Omental fat pad (tissue), 3 donors: ENCODE measurements at regions not wholly inside any gene's neighbourhood (a gene's known extent, or its start where the extent isn't known, plus 50 kb on each side); places are given as distances from the start of the nearest gene placed in this dataset.

Experiments
- ATAC-seq: fragments of 150-250 bp; one replicate; pipeline ENCODE4 v1.9.1; 2016; ENCODE audit warnings: mild to moderate bottlenecking, moderate library complexity; ENCODE audit not compliant: low FRiP score
- DNase-seq: peaks from one replicate; pipeline ENCODE4 v3.0.0-alpha.2; 2019; ENCODE audit warnings: low spot score
- TF ChIP-seq, protein P1 (sequence below), 3 donors: fragments of 450-650 bp; IDR thresholded peaks; one replicate each; pipeline ENCODE4 v1.5.1; 2016 to 2017; ENCODE audit warnings: antibody characterized with exemption in 3 of 3, mild to moderate bottlenecking in 3 of 3, moderate library complexity in 2 of 3

DNA sequence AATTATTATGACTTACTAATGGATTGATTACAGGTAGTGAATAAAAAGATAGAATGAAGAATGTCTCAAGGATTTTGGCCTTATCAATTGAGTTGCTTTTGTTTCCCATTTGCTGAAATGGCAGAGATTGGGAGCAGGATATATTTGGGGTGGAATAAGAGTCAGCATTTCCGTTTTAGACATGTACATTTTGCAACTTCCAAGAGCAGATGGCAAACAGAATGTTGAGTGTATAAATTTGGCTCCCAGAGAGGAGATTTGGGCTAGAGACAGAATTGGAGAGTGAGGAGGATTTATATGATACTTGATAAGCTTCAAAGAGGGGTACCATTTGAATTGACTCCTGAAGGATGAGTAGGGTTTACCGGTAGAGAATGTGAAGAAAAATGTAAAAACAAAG is 437.9 kb upstream of the PAPPA start:
- TF ChIP-seq, protein P1, sequence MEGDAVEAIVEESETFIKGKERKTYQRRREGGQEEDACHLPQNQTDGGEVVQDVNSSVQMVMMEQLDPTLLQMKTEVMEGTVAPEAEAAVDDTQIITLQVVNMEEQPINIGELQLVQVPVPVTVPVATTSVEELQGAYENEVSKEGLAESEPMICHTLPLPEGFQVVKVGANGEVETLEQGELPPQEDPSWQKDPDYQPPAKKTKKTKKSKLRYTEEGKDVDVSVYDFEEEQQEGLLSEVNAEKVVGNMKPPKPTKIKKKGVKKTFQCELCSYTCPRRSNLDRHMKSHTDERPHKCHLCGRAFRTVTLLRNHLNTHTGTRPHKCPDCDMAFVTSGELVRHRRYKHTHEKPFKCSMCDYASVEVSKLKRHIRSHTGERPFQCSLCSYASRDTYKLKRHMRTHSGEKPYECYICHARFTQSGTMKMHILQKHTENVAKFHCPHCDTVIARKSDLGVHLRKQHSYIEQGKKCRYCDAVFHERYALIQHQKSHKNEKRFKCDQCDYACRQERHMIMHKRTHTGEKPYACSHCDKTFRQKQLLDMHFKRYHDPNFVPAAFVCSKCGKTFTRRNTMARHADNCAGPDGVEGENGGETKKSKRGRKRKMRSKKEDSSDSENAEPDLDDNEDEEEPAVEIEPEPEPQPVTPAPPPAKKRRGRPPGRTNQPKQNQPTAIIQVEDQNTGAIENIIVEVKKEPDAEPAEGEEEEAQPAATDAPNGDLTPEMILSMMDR (IDR thresholded peaks at IDR 0.05): no peak
- DNase-seq: no peak
- ATAC-seq: no peak

DNA sequence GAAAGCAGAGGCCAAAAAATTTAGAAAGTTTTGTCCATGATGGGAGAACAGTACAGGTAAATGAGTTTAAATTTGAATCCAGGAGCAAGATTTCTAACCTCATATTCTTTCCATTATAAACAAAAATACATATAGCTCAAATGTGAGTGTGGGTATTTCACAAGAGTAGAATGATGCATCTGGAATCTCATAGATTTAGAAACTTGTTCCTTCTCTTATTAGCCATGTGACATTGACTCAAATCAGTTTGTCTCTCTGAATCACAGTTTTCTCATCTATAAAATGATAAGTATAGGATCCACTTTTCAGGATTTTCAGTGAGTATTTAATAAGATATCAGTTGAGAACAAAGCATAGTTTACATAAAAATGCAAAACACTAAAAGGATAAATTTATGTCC is 436.3 kb upstream of the PAPPA start:
- DNase-seq (no peak), ATAC-seq (no peak)
- TF ChIP-seq, protein P1 (IDR thresholded peaks at IDR 0.05): no peak

DNA sequence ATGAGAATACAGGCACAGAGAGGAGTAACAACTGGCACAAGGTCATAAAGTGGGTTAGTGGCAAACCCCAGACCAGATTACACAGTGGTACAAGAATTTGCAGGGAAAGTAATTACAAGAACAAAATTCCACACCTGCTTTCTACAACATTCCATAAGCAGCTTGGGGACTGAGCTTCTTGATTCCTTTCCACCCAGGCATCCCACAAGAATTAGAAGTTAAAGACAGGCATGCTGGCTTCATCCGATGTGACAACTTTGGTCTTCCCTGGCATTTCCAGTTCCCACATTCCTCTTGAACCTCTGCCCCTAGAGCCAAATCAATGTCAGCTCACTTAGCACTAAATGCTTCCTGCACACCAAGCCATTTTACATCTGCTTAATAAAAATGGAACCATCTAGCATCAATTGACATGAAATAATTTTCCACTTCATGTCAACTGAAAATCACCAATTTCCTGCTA is 435.8 kb upstream of the PAPPA start:
- DNase-seq (no peak), ATAC-seq (no peak)
- TF ChIP-seq, protein P1 (IDR thresholded peaks at IDR 0.05): no peak

DNA sequence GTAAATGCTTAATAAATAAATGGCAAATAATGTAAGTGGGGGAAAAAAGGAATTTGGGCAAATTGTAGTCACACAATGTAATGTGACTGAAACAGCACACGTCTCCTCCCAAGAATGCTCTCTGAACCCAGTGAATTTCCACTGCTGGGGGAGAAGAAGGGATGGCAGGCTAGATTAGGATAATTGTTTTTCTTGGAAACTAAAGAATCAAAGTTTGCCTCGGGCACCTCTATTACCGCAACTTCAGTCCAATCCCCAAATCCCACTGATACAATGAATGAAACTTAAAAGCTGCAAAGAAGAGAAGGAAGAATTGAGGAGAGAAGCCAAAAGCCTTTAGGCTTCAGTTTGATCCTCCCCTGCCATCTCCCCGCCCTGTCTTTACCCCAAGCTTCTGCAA is 423.2 kb upstream of the PAPPA start:
- TF ChIP-seq, protein P1 (IDR thresholded peaks at IDR 0.05): no peak
- ATAC-seq: no peak
- no peak for DNase-seq

DNA sequence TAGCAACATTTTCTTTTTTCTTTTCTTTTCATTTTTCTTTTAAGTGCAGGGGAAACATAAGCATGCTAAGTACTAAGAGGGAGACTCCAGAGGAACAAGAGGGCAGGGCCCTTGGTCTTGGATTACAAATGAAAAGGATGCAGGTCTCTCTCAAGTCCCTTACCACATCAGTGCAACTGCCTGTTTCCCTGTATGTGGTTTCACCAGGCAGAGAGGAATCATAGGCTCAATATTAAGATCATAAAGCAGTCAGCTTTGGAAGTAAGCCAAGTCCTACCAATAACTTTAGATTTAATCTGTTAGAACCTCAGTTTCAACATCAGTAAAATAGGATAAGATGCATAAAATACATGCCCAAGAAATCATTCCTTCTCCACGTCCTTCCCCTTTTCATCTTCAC is 422.7 kb upstream of the PAPPA start:
- TF ChIP-seq, protein P1 (IDR thresholded peaks at IDR 0.05): no peak
- ATAC-seq (no peak), DNase-seq (no peak)

DNA sequence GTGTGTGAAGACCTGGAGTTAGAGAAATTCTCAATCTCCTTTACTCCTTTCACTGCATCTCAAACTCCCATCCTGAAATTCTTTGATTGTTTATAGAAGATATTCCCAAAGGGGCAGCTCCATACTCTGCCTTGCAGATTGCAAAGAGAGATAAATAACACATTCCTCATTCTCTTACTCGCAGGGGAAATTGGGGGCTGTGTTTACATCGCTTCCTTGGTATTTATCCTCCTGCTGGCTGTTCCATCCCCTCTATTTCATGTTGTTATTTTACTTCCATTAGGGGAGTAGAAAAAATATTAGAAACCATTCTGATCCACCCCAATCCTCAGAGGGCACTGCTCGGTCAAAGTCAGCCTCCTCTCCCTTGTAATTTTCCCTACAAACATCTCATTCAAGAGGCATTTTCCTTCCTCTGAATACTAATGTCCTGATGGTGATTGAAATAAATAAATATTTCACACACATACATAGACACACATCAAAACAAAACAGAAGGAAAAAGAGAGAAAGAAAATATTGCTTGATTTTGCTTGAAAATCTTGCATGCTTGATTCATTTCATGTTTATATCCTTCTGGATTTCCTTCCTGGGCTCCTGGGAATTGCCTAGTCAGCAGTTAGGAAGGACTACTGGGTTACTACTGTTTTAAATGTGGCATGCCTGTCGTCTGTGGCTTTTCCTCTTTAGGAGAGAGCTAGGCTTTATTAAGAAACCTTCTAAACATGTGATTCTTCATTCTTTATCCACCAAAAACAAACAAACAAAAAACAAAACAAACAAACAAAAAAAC is 420.1 kb upstream of the PAPPA start:
- TF ChIP-seq, protein P1 (IDR thresholded peaks at IDR 0.05): no peak
- ATAC-seq (no peak), DNase-seq (no peak)
